ENCODE measurements at regions not wholly inside any gene's neighbourhood (a gene's known extent, or its start where the extent isn't known, plus 50 kb on each side); places are given as distances from the start of the nearest gene placed in this dataset.

- Histone ChIP-seq H3K27me3 (ENCODE audit: insufficient read depth, low read length) (peaks cover 17% of the 10 kb centered on the region; the same call in 1 of the 2 replicates), H3K79me2 (ENCODE audit: control insufficient read depth, insufficient read depth, low read length, unreplicated experiment) (no peaks in the 10 kb centered on the region), H3K36me3 (ENCODE audit: insufficient read depth, low read length) (no peaks in the 10 kb centered on the region), H2AFZ (ENCODE audit: low read length, unreplicated experiment) (no peak overlapping the region), H3K4me1 (ENCODE audit: control insufficient read depth, insufficient read depth, low read length, unreplicated experiment) (no peaks in the 10 kb centered on the region), H3K4me3 (ENCODE audit: low read depth, low read length) (no peak overlapping the region), H3K27ac (ENCODE audit: low read depth, low read length) (no peak overlapping the region)
Measured at GRCh38 chr6:12450467-12450866, 160.3 kb downstream of the EDN1 start.

GRCh38 chr6:12456343-12456742 is 166.2 kb downstream of the EDN1 start:
- no peak overlapping the region for H3K27ac ChIP-seq (ENCODE audit: low read depth, low read length)
- H3K4me1 ChIP-seq (ENCODE audit: control insufficient read depth, insufficient read depth, low read length, unreplicated experiment), result no peaks in the 10 kb centered on the region
- H3K27me3 ChIP-seq (ENCODE audit: insufficient read depth, low read length), result no peaks in the 10 kb centered on the region
- H3K36me3 ChIP-seq (ENCODE audit: insufficient read depth, low read length), result no peaks in the 10 kb centered on the region
- no peak overlapping the region for H2AFZ ChIP-seq (ENCODE audit: low read length, unreplicated experiment)
- H3K4me3 ChIP-seq (ENCODE audit: low read depth, low read length), result no peak overlapping the region
- H3K79me2 ChIP-seq (ENCODE audit: control insufficient read depth, insufficient read depth, low read length, unreplicated experiment), result no peaks in the 10 kb centered on the region

GRCh38 chr6:12457094-12457493 is 166.9 kb downstream of the EDN1 start:
- Histone ChIP-seq H3K79me2 (ENCODE audit: control insufficient read depth, insufficient read depth, low read length, unreplicated experiment) (no peaks in the 10 kb centered on the region), H3K36me3 (ENCODE audit: insufficient read depth, low read length) (no peaks in the 10 kb centered on the region), H3K27ac (ENCODE audit: low read depth, low read length) (no peak overlapping the region), H3K4me3 (ENCODE audit: low read depth, low read length) (no peak overlapping the region), H2AFZ (ENCODE audit: low read length, unreplicated experiment) (no peak overlapping the region), H3K4me1 (ENCODE audit: control insufficient read depth, insufficient read depth, low read length, unreplicated experiment) (no peaks in the 10 kb centered on the region), H3K27me3 (ENCODE audit: insufficient read depth, low read length) (no peaks in the 10 kb centered on the region)

GRCh38 chr6:12458558-12458957 is 168.4 kb downstream of the EDN1 start:
- Histone ChIP-seq H3K4me1 (ENCODE audit: control insufficient read depth, insufficient read depth, low read length, unreplicated experiment) (no peaks in the 10 kb centered on the region), H3K27me3 (ENCODE audit: insufficient read depth, low read length) (no peaks in the 10 kb centered on the region), H3K36me3 (ENCODE audit: insufficient read depth, low read length) (no peaks in the 10 kb centered on the region), H3K27ac (ENCODE audit: low read depth, low read length) (no peak overlapping the region), H3K4me3 (ENCODE audit: low read depth, low read length) (no peak overlapping the region), H2AFZ (ENCODE audit: low read length, unreplicated experiment) (no peak overlapping the region), H3K79me2 (ENCODE audit: control insufficient read depth, insufficient read depth, low read length, unreplicated experiment) (no peaks in the 10 kb centered on the region)

GRCh38 chr6:12459945-12460661 is 169.9 kb downstream of the EDN1 start:
- Histone ChIP-seq H3K36me3 (ENCODE audit: insufficient read depth, low read length) (no peaks in the 10 kb centered on the region), H3K79me2 (ENCODE audit: control insufficient read depth, insufficient read depth, low read length, unreplicated experiment) (no peaks in the 10 kb centered on the region), H3K4me3 (ENCODE audit: low read depth, low read length) (no peak overlapping the region), H2AFZ (ENCODE audit: low read length, unreplicated experiment) (no peak overlapping the region), H3K27ac (ENCODE audit: low read depth, low read length) (no peak overlapping the region), H3K4me1 (ENCODE audit: control insufficient read depth, insufficient read depth, low read length, unreplicated experiment) (no peaks in the 10 kb centered on the region), H3K27me3 (ENCODE audit: insufficient read depth, low read length) (no peaks in the 10 kb centered on the region)

- H3K27ac ChIP-seq (ENCODE audit: low read depth, low read length), result no peak overlapping the region
- no peaks in the 10 kb centered on the region for H3K79me2 ChIP-seq (ENCODE audit: control insufficient read depth, insufficient read depth, low read length, unreplicated experiment)
- peaks cover 14% of the 10 kb centered on the region for H3K4me1 ChIP-seq (ENCODE audit: control insufficient read depth, insufficient read depth, low read length, unreplicated experiment)
Measured at GRCh38 chr6:12467706-12468670, 177.8 kb downstream of the EDN1 start.

GRCh38 chr6:12472601-12473038 is 182.5 kb downstream of the EDN1 start:
- Histone ChIP-seq H3K4me3 (ENCODE audit: low read depth, low read length) (no peak overlapping the region), H3K27me3 (ENCODE audit: insufficient read depth, low read length) (no peaks in the 10 kb centered on the region), H2AFZ (ENCODE audit: low read length, unreplicated experiment) (no peak overlapping the region), H3K36me3 (ENCODE audit: insufficient read depth, low read length) (no peaks in the 10 kb centered on the region), H3K4me1 (ENCODE audit: control insufficient read depth, insufficient read depth, low read length, unreplicated experiment) (peaks cover 17% of the 10 kb centered on the region), H3K27ac (ENCODE audit: low read depth, low read length) (no peak overlapping the region), H3K79me2 (ENCODE audit: control insufficient read depth, insufficient read depth, low read length, unreplicated experiment) (no peaks in the 10 kb centered on the region)

More at GRCh38 chr6:12467706-12468670, 177.8 kb downstream of the EDN1 start:
- Histone ChIP-seq H3K36me3 (ENCODE audit: insufficient read depth, low read length) (no peaks in the 10 kb centered on the region), H3K27me3 (ENCODE audit: insufficient read depth, low read length) (no peaks in the 10 kb centered on the region), H3K4me3 (ENCODE audit: low read depth, low read length) (no peak overlapping the region), H2AFZ (ENCODE audit: low read length, unreplicated experiment) (peak overlapping the region; percentile 83)

- no peak overlapping the region for H3K27ac ChIP-seq (ENCODE audit: low read depth, low read length)
- peaks cover 13% of the 10 kb centered on the region for H3K4me1 ChIP-seq (ENCODE audit: control insufficient read depth, insufficient read depth, low read length, unreplicated experiment)
- H3K79me2 ChIP-seq (ENCODE audit: control insufficient read depth, insufficient read depth, low read length, unreplicated experiment), result no peaks in the 10 kb centered on the region
- no peak overlapping the region for H3K4me3 ChIP-seq (ENCODE audit: low read depth, low read length)
- H2AFZ ChIP-seq (ENCODE audit: low read length, unreplicated experiment), result no peak overlapping the region
- H3K36me3 ChIP-seq (ENCODE audit: insufficient read depth, low read length), result no peaks in the 10 kb centered on the region
- H3K27me3 ChIP-seq (ENCODE audit: insufficient read depth, low read length), result no peaks in the 10 kb centered on the region
Measured at GRCh38 chr6:12473494-12473893, 183.3 kb downstream of the EDN1 start.

- Histone ChIP-seq H2AFZ (ENCODE audit: low read length, unreplicated experiment) (no peak overlapping the region), H3K36me3 (ENCODE audit: insufficient read depth, low read length) (no peaks in the 10 kb centered on the region), H3K79me2 (ENCODE audit: control insufficient read depth, insufficient read depth, low read length, unreplicated experiment) (no peaks in the 10 kb centered on the region), H3K27ac (ENCODE audit: low read depth, low read length) (no peak overlapping the region), H3K27me3 (ENCODE audit: insufficient read depth, low read length) (no peaks in the 10 kb centered on the region), H3K4me3 (ENCODE audit: low read depth, low read length) (no peak overlapping the region), H3K4me1 (ENCODE audit: control insufficient read depth, insufficient read depth, low read length, unreplicated experiment) (peaks cover 13% of the 10 kb centered on the region)
Measured at GRCh38 chr6:12474167-12475140, 184.3 kb downstream of the EDN1 start.

GRCh38 chr6:12476484-12476883 is 186.3 kb downstream of the EDN1 start:
- H3K4me1 ChIP-seq (ENCODE audit: control insufficient read depth, insufficient read depth, low read length, unreplicated experiment), result peaks cover 13% of the 10 kb centered on the region
- H3K4me3 ChIP-seq (ENCODE audit: low read depth, low read length), result no peak overlapping the region
- no peaks in the 10 kb centered on the region for H3K36me3 ChIP-seq (ENCODE audit: insufficient read depth, low read length)
- no peaks in the 10 kb centered on the region for H3K79me2 ChIP-seq (ENCODE audit: control insufficient read depth, insufficient read depth, low read length, unreplicated experiment)
- H3K27me3 ChIP-seq (ENCODE audit: insufficient read depth, low read length), result no peaks in the 10 kb centered on the region
- H3K27ac ChIP-seq (ENCODE audit: low read depth, low read length), result no peak overlapping the region
- H2AFZ ChIP-seq (ENCODE audit: low read length, unreplicated experiment), result no peak overlapping the region

Data from ACC112 (cell line).